GM12872 (cell line): ENCODE measurements at regions not wholly inside any gene's neighbourhood (a gene's known extent, or its start where the extent isn't known, plus 50 kb on each side); places are given as distances from the start of the nearest gene placed in this dataset.

Experiments used
- TF ChIP-seq, protein P1 (sequence below): IDR thresholded peaks from 3 replicates; pipeline ENCODE4 v1.5.1; 2011; ENCODE audit warnings: low read depth, mild to moderate bottlenecking, low read length, moderate library complexity; ENCODE audit not compliant: insufficient read depth

DNA sequence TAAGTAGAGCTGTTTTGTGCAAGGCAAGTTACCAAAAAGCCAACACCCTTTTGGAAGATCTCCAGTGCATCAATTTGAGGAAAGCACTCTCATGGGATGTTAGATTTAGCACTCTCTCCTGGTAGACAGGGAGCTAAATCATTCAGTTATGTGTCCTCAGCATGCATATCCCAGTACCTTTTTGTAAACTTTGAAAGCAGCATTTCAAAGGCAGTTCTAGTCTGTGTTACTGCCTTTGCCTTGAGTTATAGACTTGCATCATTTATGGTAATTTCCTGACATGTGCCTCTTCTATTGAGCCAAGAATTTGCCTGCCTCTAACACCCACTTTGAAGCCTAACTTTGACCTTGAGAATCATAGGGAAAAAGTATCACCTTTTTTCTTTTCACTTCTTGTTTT is 120.6 kb downstream of the KIF4B start:
- TF ChIP-seq, protein P1, sequence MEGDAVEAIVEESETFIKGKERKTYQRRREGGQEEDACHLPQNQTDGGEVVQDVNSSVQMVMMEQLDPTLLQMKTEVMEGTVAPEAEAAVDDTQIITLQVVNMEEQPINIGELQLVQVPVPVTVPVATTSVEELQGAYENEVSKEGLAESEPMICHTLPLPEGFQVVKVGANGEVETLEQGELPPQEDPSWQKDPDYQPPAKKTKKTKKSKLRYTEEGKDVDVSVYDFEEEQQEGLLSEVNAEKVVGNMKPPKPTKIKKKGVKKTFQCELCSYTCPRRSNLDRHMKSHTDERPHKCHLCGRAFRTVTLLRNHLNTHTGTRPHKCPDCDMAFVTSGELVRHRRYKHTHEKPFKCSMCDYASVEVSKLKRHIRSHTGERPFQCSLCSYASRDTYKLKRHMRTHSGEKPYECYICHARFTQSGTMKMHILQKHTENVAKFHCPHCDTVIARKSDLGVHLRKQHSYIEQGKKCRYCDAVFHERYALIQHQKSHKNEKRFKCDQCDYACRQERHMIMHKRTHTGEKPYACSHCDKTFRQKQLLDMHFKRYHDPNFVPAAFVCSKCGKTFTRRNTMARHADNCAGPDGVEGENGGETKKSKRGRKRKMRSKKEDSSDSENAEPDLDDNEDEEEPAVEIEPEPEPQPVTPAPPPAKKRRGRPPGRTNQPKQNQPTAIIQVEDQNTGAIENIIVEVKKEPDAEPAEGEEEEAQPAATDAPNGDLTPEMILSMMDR: no peak

DNA sequence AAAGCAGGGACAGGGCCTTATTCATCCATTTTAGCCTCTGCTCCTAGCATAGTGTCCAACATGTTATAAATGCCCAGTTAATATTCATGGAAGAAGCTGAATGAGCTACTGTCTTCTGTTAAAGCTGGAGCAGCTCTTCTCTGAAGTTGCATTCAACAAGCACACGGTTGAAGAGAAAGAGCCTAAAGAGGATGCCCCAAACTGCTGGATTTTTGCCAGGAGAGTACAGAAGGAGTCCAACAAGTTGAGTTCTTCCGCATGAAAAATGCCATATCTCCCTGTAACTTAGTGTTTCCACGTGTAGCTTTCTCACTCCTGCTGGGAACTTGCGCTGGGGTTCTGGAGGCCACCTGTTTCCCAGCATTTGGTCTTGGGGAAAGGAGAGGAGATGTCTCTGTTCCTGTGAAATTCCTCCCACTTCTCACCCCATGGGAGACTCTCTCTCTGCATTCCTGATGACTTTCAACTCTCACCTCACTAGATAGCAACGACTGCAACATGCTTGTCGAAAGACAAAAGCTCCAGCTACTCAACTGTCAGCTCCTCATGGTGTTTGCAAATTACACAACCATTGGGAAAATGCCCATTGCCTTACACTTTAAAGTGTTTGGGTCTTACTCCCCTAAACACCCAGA is 122.8 kb downstream of the KIF4B start:
- TF ChIP-seq, protein P1: no peak

DNA sequence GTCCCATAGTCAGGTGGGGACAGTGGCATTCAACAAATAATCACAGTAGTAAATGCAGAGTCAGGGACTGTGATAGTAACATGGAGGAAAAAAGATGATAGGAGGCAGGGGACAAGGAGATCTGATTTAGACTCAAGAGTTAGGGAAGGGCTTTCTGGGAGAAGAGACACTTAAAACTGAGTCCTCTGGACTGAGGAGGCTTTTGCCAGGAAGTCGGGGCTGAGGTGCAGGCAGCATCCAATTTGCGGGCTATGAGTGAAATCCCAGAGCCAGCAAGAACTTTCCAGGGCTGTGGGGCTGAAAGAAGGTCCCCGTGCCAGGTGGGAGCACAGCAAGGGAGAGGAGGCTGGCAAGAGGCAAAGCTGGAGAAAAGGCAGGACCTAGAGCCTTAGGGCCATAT is 124.1 kb downstream of the KIF4B start:
- TF ChIP-seq, protein P1: no peak

DNA sequence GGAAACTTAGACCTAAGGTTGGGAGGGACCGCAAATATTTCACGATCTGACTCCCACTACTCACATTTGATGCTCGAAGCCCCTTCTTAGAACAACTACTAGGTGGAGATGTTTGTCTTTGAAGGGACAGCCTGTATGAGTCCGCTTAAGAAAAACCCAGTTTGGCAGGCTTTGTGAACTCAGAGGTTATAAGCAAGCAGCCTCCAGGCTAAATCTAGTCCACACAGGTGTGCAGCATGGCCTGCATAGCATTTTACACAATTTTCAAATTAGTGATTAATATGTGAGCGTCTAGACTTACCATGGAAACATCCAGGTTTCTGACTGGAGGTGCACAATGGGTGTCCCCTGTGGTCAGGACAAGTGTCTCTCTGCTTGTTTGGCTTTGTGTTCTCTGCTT is 127.1 kb downstream of the KIF4B start:
- TF ChIP-seq, protein P1: no peak

DNA sequence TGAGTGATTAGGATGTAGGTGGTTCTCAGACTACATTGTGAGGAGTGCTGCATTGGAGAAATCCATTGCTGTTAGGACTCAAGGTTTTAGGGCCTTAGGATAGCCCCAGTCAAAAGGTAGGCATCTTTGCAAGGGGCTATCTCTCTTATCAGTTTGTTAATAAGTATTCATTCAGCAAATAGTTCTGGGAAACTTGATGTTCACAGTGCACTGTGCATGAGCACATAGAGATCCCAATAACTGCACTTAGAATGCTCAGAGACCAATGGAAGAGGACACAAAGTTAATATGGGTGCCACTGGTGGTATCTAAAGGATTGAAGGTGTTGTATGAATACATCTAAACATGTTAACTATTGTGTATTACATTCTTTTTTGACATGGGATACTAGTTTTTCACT is 131.4 kb downstream of the KIF4B start:
- TF ChIP-seq, protein P1: no peak

DNA sequence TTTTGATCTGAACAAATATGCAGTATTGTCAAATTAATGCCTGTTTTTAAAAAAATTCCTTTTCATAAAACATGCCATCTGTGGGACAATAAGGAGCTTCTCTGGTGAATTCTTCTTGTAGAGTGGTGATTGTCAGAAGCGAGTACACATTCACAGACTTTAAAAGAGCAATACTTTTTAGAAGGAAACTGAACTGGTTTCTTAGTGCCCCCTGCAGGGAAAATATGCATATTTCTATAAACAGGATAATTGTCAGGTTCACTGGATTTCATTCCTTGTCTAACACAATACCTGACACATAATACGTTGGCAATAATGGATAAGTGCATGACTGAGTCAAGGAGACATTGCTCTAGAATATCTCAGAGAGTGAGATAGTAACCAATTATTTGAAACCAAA is 133.7 kb downstream of the KIF4B start:
- TF ChIP-seq, protein P1: peak; percentile 15; the same call in 1 of the 3 replicates

DNA sequence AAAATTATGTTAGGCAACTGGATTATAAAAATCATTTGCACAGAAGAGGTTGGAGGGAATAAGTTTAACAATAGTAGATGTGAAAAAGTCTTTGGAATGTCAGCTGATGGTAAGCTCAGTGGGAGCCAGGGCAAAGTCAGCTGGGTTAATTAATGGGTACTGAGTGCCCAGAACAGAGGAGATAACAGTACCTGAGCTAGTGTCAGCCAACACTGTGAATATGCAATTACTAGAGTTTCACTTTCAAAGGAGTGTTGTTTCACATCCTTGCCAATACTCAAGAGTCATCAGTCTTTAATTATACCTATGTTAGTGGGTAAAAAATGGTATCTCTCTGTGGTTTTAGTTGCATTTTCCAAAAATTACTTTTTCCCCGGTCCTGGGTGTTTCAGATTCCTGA is 135.1 kb downstream of the KIF4B start:
- TF ChIP-seq, protein P1: no peak
